ENCODE measurements at regions not wholly inside any gene's neighbourhood (a gene's known extent, or its start where the extent isn't known, plus 50 kb on each side); places are given as distances from the start of the nearest gene placed in this dataset.

DNA sequence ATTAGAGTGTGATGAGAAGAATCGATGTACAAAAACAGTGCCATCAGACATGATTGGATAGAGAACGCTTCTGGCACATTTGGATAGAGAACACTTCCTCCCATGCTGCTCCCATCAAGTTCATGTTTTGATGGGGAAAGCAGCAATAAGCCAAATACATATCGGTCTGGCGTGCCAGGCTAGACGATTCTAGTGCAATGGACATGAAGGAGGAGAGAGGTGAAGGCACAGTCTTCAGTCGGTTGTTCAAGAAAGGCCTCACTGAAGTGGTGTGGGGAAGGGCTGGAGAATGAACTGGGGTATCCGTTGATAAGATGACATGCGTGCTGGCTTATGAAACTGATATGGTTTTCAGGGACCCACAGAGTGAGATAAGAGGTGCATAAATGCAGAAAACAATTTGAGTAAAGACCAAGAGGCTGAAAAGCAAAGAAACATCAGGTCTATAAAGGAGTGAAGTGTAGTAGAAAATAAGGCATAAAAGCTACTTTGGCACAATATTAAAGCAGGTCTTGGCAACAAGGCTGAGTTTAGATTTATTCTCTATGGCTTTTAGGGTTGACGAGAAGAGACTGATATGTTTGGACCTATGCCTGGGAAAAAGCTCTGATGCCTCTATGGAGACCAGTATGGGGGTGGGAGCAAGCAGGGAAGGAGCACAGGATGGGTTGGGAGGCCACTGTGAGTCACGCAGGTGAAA lies 117.6 kb upstream of the PIEZO2 start:
- ATAC-seq, result no peak

DNA sequence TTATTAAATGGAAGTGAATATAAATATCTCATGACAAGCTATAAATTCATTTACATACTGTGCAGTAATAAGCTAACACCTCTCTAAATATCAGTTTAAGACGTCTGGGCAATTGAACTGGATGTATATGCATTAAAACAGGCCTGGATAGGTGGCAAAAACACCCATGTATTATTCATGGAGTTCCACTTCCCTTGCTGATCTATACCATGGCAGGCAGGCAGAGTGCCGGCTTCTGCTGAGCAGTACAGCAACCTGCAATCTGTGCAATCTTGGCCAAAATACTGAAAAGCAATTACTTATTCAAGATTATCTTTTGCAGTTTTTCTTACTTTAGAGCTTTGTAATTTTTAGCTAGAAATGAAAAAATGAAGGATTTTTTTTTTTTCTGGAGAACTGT lies 112.1 kb upstream of the PIEZO2 start:
- ATAC-seq, result no peak

DNA sequence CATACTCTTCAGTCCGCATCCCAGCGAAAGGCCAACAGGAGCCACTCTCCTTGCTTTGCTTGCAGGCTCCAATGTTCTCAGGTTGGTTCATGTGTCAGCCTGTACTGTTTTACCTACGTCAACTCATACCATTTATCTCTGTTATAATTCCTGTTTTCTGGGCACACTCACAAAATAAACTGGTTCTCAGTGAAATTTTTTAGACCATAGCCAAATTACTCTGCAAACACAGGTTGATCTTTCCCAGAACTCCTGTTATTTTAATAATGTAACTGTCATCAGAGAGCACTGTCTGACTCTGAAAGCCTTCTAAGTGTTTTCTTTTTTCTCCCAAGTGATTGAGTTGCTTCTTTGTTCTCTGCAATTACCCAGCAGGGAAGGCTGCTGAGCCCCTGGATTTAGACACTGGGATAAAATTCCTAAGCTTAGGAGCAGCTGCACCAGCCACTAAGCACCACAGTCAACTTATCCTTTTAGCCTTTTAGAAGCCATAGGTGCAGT lies 111.6 kb upstream of the PIEZO2 start:
- ATAC-seq, result no peak

DNA sequence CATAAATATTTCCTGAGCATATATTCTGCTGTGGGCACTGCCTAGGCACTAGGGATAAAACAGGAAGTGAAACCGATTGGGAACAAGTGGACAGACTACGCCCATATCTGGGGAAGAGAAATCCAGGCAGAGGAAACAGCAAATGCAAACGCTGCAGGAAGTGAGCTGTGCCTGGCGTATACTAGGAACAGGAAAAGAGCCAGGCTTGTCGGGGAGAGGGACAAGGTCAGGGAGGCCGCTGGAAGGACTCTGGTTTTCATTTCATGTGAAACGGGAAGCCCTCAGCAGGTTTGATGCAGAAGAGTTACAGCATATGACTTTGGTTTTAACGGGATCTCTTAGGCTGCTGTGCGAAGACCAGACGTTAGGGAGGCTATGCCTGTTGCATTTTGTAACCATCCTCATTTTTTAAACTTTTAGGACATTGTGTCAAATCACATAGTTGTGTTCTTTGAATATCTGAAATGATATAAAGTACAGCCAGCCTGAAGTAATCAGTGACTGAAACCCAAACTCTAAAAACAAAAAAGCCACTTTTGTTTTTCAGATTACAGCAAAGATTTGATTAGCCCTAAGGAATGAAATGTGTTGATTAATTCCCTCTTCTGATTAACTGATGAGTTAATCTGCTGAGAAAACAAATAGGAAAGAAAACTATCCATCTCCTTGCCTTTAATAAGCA lies 110.2 kb upstream of the PIEZO2 start:
- no peak for ATAC-seq

DNA sequence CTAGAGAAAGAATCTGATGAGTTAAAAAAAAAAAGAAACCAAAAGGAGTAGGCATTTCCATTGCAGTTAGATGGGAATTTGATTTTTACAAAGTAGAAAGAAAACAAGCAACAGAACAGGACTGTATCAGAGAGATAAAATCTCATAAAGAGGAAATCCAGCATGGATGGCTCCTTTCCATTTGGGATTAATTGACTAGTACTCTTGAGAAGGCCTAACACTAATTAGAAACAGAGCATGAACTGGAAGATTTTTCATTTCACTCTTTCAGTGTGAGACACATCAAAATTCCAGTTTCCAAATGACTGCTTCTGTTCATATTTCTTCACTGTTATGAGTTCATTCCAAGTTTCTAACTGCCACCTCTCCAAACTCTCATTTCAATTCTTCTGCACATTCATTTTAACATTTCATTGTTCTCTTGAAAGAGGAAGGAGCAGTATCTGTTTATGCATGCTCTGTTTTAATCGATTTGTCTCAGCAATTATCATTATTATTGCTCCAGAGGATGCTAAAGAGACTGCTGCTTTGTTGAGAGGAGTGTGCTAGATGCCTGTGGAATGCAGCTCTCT lies 108.8 kb upstream of the PIEZO2 start:
- no peak for ATAC-seq

DNA sequence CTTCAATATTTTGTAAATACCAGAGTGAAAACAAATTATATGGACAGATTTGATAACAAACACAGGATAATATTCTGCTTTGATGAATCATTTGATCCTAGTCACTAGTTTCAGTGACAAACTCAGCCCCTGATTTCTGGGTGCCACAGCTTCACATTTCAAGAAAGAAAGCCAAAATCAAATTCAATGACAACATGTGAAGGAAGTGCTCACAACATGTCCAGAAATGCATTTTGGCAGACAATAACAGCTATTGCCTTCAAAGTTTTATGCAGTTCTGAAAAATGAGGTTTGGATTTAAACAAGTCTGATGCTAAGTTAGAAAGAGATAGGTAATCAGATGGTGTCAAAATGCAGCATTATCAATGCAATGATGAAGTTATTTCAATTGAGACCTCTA lies 106.9 kb upstream of the PIEZO2 start:
- no peak for ATAC-seq

DNA sequence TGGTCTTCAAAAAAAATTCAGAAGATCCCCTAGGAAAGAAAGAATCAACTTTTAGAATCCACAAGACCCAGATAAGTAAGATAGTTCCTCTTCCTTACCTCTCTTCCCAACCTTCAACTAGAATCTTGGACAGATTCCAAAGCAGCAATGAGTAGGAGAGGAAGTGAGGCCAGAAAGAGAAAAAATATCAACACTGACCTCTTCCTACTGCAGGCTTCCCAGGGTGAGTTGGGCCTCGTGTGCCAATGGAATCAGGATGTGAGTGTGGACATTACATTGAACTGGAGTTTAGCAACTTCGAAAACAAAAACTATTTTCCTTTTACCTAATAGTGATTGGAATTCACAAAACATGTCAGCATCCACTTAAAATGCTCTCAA lies 102.5 kb upstream of the PIEZO2 start:
- no peak for ATAC-seq

DNA sequence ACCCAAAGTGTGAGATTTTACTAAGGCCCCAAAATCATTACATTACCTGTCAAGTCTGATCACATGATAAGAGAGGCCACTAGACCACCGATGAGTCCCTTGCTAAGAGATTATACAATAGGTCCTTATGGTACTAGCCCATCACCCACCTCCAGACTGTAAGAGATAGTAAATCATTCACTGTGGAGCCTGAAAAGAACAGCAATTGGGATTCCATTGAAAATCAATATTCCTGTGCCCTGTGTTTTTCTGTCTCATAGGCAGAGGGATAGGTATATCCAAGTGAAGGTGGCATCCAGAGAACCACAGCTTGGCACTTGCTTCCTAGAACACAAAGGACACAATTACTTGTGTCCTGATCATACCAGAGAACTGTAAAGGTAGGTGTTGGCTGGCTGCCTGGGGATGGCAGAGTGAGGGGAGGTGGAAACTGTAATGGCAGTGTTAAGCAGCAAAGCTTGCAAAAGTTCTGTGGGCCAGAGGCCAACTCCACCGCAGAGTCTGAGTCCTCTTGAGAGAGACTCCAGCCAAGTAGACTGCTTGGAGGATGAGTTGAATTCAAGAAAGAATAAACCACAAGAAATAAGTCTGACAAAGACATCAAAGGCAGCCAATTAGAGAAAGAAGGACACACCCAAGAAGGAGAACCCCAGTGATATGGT lies 102.0 kb upstream of the PIEZO2 start:
- ATAC-seq, result no peak

DNA sequence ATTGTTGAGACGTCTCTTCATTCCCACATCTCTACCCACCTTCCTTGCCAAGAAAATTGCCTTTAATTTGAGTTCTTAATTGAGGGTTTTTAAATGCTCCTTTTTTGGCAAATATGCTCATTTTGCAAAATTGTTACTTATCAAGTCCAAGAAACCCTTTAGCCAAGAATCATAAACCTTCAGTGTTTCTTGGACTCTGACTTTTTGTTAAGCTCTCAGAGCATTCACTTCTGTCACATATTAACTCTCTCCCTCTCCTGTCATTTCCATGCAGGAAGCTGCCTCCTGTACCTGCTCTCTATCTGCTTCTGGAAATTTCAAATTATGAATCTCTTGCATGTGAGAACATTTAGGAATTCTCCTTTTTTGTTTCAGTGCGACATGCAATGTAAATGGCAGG lies 100.0 kb upstream of the PIEZO2 start:
- no peak for ATAC-seq

DNA sequence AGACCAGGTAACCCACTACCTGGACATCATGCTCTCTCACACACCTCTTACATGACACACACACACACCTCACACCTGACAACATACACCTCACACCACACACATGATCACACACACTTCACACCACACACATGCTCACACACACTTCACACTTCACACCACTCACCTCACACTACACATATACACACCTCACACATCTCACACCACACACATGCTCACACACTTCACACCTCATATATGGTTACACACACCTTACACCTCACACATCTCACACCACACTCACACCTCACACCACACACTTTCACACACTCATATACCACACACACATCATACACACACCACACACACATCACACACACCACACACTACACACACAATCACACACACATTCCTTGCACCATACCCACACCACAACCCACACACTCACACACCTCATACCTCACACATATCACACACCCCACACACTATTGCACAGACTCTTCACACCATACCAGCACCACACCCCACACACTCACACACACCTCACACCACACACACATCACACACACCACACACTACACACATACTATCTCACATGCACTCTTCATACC lies 98.1 kb upstream of the PIEZO2 start:
- no peak for ATAC-seq

DNA sequence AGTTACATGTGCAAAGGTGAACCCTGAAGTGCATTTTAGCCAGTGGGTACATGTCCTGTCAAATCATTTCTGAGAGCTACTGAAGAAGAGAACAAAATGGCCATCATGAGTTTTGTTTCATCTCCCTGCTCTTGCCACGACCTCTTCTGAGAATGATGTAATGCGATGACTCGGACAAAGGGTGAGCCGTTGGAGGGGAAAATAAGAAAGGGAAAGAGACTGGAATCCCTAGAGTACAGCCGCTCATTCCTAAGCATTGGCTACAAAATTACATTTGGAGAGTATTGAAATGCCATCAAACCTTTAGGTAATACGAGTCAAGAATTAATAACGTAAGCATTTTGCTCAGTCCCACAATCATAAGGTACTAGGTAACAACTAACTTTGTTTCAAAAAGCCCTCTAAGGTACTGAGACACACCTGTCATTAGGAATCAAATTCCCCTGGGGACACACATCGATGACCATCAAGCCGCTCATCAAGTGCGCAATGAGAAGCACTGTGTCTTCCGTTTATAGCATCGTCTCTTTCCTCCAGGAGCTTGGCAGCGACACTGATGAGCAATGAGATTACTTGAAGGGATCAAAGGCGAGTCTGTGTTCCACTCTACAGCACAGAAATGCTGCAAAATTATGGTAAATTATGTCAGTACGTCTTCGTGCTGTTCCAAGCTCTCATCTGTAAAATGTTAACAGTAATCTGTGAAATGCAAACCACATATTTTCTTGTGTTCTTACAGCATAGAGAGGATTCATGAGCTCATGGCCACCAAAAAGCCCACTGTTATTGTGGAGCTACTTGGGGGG lies 97.3 kb upstream of the PIEZO2 start:
- no peak for ATAC-seq

DNA sequence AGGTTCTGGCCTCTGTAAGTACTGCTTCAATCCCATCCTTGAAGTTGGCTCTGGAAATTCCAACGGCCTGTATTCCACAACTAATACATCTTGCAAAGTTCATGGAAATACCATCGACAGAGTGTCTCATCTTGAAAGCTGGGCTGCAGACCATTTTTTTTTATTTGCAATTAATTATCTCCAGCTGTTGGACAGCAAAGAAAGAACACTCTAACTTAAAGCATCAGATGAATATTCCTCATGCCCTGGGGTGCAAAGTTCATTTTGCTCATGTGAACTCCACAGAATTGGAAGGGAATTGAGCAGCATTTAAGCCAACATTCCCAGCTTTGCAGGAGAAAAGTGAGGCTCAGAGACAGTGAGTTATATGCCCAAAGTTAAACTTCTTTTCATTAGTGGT lies 96.5 kb upstream of the PIEZO2 start:
- no peak for ATAC-seq

DNA sequence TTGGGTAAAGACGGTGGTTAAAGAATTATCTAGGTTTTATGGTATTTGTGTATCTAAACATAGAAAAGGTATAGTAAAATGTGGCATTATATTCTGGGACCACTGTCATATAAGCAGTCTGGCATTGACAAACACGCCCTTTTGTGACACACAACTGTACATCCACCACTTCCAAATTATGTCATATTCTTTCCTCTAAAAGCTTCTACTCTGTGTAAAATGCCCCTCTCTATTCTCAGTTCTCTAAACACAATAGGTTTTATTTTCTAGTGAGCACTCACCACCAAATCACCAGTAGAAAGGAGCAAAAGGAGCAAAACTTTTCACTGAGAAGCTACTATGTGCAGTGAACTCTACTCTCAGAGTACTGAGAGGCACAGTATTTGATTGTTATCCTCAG lies 88.1 kb upstream of the PIEZO2 start:
- ATAC-seq, result no peak

DNA sequence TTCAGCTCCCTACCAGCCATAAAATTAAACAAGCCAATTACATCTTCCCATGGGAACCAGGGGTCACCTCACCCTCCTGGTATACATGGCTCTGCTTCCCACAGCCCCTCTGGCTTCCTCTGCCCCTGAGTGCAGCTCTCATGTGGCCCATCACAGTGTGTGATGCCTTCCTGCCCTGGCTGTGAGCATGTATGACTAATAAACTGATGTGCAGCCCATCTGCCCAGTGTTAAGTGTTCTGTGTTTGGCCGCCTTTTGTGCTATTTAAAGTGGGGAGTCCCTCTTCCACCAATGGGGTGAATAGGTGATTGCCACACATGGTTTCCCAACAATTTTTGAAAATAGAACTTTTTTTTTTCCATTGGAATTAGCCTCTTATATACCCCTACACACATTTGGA lies 87.7 kb upstream of the PIEZO2 start:
- no peak for ATAC-seq

DNA sequence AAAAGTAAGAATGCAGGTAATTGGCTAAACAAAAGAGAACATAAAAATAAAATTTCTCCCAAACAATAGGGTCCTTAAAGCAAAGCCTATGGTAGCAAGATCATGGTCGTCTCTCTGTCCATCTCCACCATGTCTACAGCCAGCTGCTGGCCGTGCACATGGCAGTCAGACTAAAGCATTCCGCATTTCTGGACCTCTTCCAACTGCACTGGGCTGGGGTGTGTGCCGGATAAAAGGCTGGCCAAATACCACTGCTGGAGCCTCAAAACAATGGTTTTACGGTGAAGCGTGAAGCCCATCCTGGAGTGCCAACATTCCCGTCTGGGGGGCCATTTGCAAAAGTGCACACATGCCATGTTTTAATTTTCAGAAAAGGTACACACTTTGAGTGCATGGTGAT lies 74.8 kb upstream of the PIEZO2 start:
- ATAC-seq, result no peak

DNA sequence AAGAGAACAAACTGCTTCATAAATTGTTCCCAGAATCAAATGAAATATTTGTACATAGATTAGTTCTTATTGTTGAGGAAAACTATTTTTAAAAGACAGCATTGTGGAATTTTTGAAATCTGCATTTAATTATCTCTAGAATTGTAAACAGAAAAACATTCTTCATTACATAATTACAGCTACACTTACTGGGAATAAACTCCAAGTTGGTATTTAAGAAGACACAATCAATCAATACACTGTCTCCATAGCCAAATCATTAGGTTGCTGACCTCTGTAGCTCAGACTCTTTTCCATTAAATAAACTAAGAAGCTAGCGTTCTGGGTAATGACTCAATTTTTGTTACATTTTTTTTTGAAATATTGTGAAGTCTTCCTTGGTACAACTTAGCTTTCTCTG lies 70.2 kb upstream of the PIEZO2 start:
- ATAC-seq, result no peak

DNA sequence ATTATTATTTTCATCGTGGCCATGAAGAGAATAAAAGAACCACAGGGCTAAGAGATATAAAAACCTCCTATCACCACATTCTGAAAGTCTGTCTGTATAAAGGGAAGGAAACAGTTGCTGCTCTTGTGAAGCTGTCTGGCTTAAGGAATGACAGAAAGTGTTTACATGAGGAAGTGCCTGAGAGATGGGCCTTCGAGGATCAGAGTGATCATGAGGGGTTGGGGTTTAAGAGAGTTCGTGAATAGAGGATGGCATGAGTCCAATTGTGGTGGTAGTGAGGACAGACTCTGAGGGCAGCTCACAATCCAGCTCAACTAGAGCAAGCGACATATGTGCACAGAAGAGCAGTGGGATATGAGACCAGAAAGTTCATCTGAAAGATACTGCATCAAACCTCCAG lies 65.8 kb upstream of the PIEZO2 start:
- ATAC-seq, result no peak

DNA sequence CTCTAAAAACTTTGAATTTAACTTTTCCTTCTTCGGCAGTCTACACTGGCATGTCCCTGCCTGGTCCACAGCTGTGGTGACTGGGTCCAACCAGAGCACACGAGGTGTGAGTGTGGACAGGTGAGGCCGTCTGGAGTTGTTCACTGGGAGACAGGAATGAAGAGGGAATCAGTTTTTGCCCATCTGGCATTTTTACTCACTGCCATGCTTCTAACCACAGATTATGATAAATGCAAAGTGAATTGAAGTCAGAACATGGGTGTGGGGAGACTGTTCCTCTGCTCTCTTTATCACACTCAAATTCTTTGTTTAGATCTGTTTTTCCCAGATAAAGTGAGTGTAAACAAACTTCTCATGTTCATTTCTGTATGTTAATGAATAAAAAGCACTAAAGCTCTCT lies 54.7 kb upstream of the PIEZO2 start:
- ATAC-seq, result no peak

DNA sequence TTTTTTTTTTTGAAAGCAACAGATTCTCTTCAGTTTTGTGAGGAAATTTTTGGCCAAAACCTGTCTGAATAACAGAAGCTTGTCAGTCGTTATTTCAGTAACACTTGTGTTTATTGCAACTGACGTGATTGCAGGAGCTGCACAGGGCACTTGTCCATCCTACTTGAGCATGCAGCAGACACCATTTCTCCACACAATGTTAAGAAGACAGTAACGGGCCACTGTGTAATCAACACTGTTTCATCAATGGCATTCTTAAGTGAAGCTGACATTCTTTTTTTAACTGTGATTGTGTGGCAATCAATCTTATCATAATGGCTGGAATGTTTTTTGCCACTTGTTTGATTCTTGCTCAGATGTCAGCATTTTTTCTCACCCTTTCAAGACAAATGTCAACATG lies 50.1 kb upstream of the PIEZO2 start:
- ATAC-seq, result no peak
